MM.1S (cell line): ENCODE measurements at regions not wholly inside any gene's neighbourhood (a gene's known extent, or its start where the extent isn't known, plus 50 kb on each side); places are given as distances from the start of the nearest gene placed in this dataset.

Experiments
- CTCF ChIP-seq: fragments of 300-600 bp; sonication (generic); IDR thresholded peaks from 2 replicates; pipeline ENCODE4 v1.5.1; 2016; ENCODE audit warnings: antibody characterized with exemption, low read length, mixed read lengths
- EZH2phosphoT487 ChIP-seq: fragments of 300-600 bp; sonication (generic); IDR thresholded peaks from 2 replicates; pipeline ENCODE4 v1.6.1; 2018; ENCODE audit warnings: antibody characterized with exemption, low read length

- TF ChIP-seq CTCF (no peak), EZH2phosphoT487 (no peak)
Observed at GRCh38 chr2:239668042-239668441, 267.2 kb upstream of the HDAC4 start.
